ENCODE measurements at regions not wholly inside any gene's neighbourhood (a gene's known extent, or its start where the extent isn't known, plus 50 kb on each side); places are given as distances from the start of the nearest gene placed in this dataset.

GRCh38 chr7:24341691-24342413 lies 57.9 kb downstream of the NPY start:
- no peak for DNase-seq

GRCh38 chr7:24343614-24344013 lies 59.6 kb downstream of the NPY start:
- DNase-seq: no peak

GRCh38 chr7:24346129-24346528 lies 62.1 kb downstream of the NPY start:
- DNase-seq: no peak

GRCh38 chr7:24346716-24347115 lies 62.7 kb downstream of the NPY start:
- DNase-seq: no peak

GRCh38 chr7:24349339-24349738 lies 65.3 kb downstream of the NPY start:
- no peak for DNase-seq

- no peak for DNase-seq
Measured at GRCh38 chr7:24354456-24354855, 70.5 kb downstream of the NPY start.

GRCh38 chr7:24356718-24357386 lies 72.9 kb downstream of the NPY start:
- DNase-seq: no peak

GRCh38 chr7:24361001-24361400 lies 77.0 kb downstream of the NPY start:
- DNase-seq: no peak

- no peak for DNase-seq
Measured at GRCh38 chr7:24365606-24366005, 81.6 kb downstream of the NPY start.

GRCh38 chr7:24366876-24367275 lies 82.9 kb downstream of the NPY start:
- DNase-seq: no peak

- no peak for DNase-seq
Measured at GRCh38 chr7:24368161-24368560, 84.2 kb downstream of the NPY start.

GRCh38 chr7:24370541-24370940 lies 86.6 kb downstream of the NPY start:
- DNase-seq: no peak

- no peak for DNase-seq
Measured at GRCh38 chr7:24372961-24373955, 89.3 kb downstream of the NPY start.

- no peak for DNase-seq
Measured at GRCh38 chr7:24378871-24379616, 95.1 kb downstream of the NPY start.

- DNase-seq: peak; percentile 14
Measured at GRCh38 chr7:24381894-24382505, 98.0 kb downstream of the NPY start.

- DNase-seq: no peak
Measured at GRCh38 chr7:24383055-24383454, 99.1 kb downstream of the NPY start.

- DNase-seq: no peak
Measured at GRCh38 chr7:24384362-24385030, 100.5 kb downstream of the NPY start.

- no peak for DNase-seq
Measured at GRCh38 chr7:24388212-24388611, 104.2 kb downstream of the NPY start.

GRCh38 chr7:24390376-24391157 lies 106.6 kb downstream of the NPY start:
- no peak for DNase-seq

- no peak for DNase-seq
Measured at GRCh38 chr7:24392774-24393173, 108.8 kb downstream of the NPY start.

GRCh38 chr7:24395512-24395911 lies 111.5 kb downstream of the NPY start:
- no peak for DNase-seq
